ENCODE measurements at regions not wholly inside any gene's neighbourhood (a gene's known extent, or its start where the extent isn't known, plus 50 kb on each side); places are given as distances from the start of the nearest gene placed in this dataset.

DNA sequence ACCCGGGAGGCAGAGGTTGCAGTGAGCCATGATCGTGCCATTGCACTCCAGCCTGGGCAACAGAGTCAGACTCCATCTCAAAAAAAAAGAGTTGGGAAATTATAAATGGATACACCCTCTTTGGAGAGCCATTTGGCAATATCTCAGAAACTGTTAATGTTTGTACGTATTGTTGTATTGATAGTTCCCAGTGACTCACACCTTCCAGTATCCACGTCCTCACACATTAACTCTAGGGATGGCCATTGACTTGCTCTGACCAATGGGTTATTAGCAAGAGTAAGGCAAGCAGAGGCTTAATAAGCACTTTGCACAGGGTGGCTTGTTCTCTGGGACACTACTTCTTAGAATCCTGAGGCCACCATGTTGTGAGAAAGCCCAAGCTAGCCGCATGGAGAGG lies 107.6 kb upstream of the LHX1 start:
- H3K27me3 ChIP-seq (ENCODE audit: insufficient read depth, low read length), result peaks cover 55% of the 10 kb centered on the region
- no peak overlapping the region for H3K4me3 ChIP-seq (ENCODE audit: low read depth, low read length)
- H3K27ac ChIP-seq (ENCODE audit: low read depth, low read length), result no peak overlapping the region
- H3K79me2 ChIP-seq (ENCODE audit: control insufficient read depth, insufficient read depth, low read length, unreplicated experiment), result no peaks in the 10 kb centered on the region
- H3K36me3 ChIP-seq (ENCODE audit: insufficient read depth, low read length), result no peaks in the 10 kb centered on the region
- H3K4me1 ChIP-seq (ENCODE audit: control insufficient read depth, insufficient read depth, low read length, unreplicated experiment), result no peaks in the 10 kb centered on the region
- no peak overlapping the region for H2AFZ ChIP-seq (ENCODE audit: low read length, unreplicated experiment)

DNA sequence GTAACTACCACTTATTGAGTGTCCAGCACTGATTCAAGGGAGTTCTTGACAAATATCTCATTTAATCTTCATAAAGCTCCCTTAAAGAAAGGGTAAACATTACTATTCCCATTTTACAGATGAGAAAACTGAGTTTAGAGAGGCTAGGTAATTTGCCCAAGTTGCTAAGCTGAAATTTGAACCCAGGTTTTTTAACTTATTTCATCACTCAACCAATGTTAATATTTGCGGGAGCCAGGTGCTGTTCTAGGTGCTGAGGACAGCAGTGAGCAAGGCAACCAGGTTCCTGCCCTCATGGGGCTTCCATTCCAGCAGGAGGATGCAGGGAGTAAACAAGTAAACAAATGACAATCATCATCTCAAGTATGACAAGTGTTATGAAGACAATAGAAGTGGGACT lies 104.0 kb upstream of the LHX1 start:
- no peaks in the 10 kb centered on the region for H3K79me2 ChIP-seq (ENCODE audit: control insufficient read depth, insufficient read depth, low read length, unreplicated experiment)
- H3K4me3 ChIP-seq (ENCODE audit: low read depth, low read length), result no peak overlapping the region
- H3K27me3 ChIP-seq (ENCODE audit: insufficient read depth, low read length), result peaks cover 34% of the 10 kb centered on the region
- no peak overlapping the region for H2AFZ ChIP-seq (ENCODE audit: low read length, unreplicated experiment)
- no peak overlapping the region for H3K27ac ChIP-seq (ENCODE audit: low read depth, low read length)
- H3K4me1 ChIP-seq (ENCODE audit: control insufficient read depth, insufficient read depth, low read length, unreplicated experiment), result no peaks in the 10 kb centered on the region
- H3K36me3 ChIP-seq (ENCODE audit: insufficient read depth, low read length), result no peaks in the 10 kb centered on the region

DNA sequence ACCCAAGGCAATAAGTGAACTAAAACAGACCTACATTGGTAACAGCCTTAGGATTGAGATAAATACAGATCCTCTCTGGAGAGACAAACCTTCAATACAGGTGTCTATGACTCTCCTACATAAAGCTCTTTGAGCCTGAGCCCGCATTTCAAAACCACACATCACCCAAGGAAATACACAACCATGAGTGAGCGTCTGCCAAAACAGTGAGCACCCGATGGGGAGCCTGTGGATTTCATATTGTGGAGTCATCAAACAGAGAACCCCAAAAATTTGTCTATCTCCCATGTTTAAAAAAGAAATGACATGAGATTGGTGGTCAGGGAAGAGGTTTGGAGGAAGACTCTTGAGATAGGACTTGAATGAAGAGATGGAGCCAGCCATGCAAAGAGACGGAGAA lies 102.2 kb upstream of the LHX1 start:
- no peak overlapping the region for H3K4me3 ChIP-seq (ENCODE audit: low read depth, low read length)
- H2AFZ ChIP-seq (ENCODE audit: low read length, unreplicated experiment), result no peak overlapping the region
- no peak overlapping the region for H3K27ac ChIP-seq (ENCODE audit: low read depth, low read length)
- H3K27me3 ChIP-seq (ENCODE audit: insufficient read depth, low read length), result peaks cover 21% of the 10 kb centered on the region
- no peaks in the 10 kb centered on the region for H3K4me1 ChIP-seq (ENCODE audit: control insufficient read depth, insufficient read depth, low read length, unreplicated experiment)
- no peaks in the 10 kb centered on the region for H3K36me3 ChIP-seq (ENCODE audit: insufficient read depth, low read length)
- H3K79me2 ChIP-seq (ENCODE audit: control insufficient read depth, insufficient read depth, low read length, unreplicated experiment), result no peaks in the 10 kb centered on the region

DNA sequence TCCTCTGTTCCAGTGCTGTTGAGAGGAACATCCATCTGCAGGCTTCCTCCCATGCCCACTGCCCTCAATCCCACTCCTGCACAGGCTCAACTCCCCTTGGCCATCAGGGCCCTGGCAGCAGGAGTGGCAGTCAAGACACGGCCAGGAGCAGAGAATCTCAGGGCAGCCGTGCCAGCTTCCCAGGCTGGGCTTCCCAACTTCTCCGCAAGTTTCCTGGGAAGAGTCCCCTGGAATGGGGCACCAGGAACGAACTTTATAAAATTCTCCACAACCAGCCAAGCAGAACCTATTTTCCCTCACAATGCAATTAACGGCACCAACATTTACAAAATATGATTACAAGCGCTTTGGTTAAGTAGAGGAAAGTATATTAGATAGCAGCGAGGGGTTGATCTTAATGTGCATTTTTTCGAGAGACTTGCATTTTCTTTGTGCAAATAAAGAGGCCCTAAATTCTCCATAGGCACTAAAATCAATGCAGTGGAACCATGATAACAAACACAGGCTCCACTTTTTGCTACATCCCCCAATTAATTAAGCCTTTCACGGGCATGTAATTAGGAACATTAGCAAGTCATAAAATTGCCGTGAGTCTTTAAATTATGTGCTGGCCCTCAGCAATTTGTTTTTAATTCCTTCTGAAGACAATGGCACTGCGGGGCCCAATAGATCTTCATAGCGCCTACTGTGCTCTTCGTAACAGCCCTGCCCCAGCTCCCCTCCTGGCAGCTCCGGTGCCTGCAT lies 99.9 kb upstream of the LHX1 start:
- H3K79me2 ChIP-seq (ENCODE audit: control insufficient read depth, insufficient read depth, low read length, unreplicated experiment), result no peaks in the 10 kb centered on the region
- H3K27me3 ChIP-seq (ENCODE audit: insufficient read depth, low read length), result peaks cover 28% of the 10 kb centered on the region
- H3K27ac ChIP-seq (ENCODE audit: low read depth, low read length), result no peak overlapping the region
- no peak overlapping the region for H2AFZ ChIP-seq (ENCODE audit: low read length, unreplicated experiment)
- no peaks in the 10 kb centered on the region for H3K36me3 ChIP-seq (ENCODE audit: insufficient read depth, low read length)
- H3K4me1 ChIP-seq (ENCODE audit: control insufficient read depth, insufficient read depth, low read length, unreplicated experiment), result no peaks in the 10 kb centered on the region
- H3K4me3 ChIP-seq (ENCODE audit: low read depth, low read length), result no peak overlapping the region

DNA sequence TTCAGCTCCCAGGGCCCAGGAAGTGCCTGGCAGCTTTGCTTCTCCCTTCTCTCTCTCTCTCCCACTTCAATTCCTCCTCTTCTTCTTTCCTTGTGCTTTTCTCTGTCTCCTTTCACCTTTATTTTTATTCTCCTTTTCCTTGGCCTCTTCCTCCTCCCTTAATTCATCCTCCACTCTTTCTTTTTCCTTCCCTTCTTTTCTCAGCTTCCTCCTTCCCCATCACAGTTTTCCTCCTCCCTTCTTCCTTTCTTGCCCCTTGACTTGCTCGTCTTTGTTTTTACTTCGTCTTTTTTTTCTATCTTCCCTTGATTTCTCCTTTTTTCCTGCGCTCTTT lies 99.4 kb upstream of the LHX1 start:
- Histone ChIP-seq H2AFZ (ENCODE audit: low read length, unreplicated experiment) (no peak overlapping the region), H3K36me3 (ENCODE audit: insufficient read depth, low read length) (no peaks in the 10 kb centered on the region), H3K27me3 (ENCODE audit: insufficient read depth, low read length) (peaks cover 30% of the 10 kb centered on the region), H3K79me2 (ENCODE audit: control insufficient read depth, insufficient read depth, low read length, unreplicated experiment) (no peaks in the 10 kb centered on the region), H3K27ac (ENCODE audit: low read depth, low read length) (no peak overlapping the region), H3K4me3 (ENCODE audit: low read depth, low read length) (no peak overlapping the region), H3K4me1 (ENCODE audit: control insufficient read depth, insufficient read depth, low read length, unreplicated experiment) (no peaks in the 10 kb centered on the region)

DNA sequence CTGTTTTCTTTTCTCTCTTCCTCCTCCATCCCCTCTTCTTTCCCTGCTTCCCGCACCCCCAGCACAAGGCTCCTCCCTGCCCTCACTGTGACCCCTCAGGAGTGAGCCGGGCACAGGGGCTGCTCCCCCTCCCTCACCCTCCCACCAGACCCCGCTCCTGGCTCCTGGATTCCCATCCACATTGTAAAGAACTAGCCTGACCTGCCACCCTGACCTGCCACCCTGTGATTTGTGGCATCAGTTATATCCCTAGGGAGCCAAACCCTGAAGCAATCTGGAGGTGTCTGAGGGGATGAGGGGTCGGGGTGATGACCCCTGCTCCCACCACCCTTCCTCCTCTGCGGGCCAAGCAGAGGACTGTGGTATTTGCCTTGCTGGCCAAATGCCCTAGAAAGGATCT lies 98.0 kb upstream of the LHX1 start:
- H3K79me2 ChIP-seq (ENCODE audit: control insufficient read depth, insufficient read depth, low read length, unreplicated experiment), result no peaks in the 10 kb centered on the region
- H3K4me3 ChIP-seq (ENCODE audit: low read depth, low read length), result no peak overlapping the region
- H3K4me1 ChIP-seq (ENCODE audit: control insufficient read depth, insufficient read depth, low read length, unreplicated experiment), result no peaks in the 10 kb centered on the region
- peaks cover 37% of the 10 kb centered on the region for H3K27me3 ChIP-seq (ENCODE audit: insufficient read depth, low read length)
- H2AFZ ChIP-seq (ENCODE audit: low read length, unreplicated experiment), result no peak overlapping the region
- no peaks in the 10 kb centered on the region for H3K36me3 ChIP-seq (ENCODE audit: insufficient read depth, low read length)
- no peak overlapping the region for H3K27ac ChIP-seq (ENCODE audit: low read depth, low read length)

DNA sequence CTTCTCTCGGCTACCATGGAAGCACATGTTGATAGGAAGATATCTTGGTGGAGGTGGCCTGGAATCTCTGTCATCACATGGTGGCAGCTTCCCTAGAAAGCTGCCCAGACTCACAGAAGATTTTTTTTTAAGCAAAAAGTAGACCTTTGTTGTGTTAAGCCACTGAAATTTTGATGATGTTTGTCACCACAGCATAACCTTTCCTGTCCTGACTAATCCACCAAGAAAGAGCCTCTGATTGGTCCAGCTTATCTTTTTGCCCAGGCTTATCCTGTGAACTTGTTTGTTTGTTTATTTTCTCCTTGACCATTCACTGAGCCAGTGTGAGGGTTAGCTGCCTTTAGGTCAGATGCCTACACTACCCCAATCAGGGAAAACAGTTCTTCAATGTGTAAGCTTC lies 96.5 kb upstream of the LHX1 start:
- Histone ChIP-seq H3K79me2 (ENCODE audit: control insufficient read depth, insufficient read depth, low read length, unreplicated experiment) (no peaks in the 10 kb centered on the region), H3K4me1 (ENCODE audit: control insufficient read depth, insufficient read depth, low read length, unreplicated experiment) (no peaks in the 10 kb centered on the region), H3K36me3 (ENCODE audit: insufficient read depth, low read length) (no peaks in the 10 kb centered on the region), H2AFZ (ENCODE audit: low read length, unreplicated experiment) (no peak overlapping the region), H3K27me3 (ENCODE audit: insufficient read depth, low read length) (peaks cover 39% of the 10 kb centered on the region), H3K4me3 (ENCODE audit: low read depth, low read length) (no peak overlapping the region), H3K27ac (ENCODE audit: low read depth, low read length) (no peak overlapping the region)

DNA sequence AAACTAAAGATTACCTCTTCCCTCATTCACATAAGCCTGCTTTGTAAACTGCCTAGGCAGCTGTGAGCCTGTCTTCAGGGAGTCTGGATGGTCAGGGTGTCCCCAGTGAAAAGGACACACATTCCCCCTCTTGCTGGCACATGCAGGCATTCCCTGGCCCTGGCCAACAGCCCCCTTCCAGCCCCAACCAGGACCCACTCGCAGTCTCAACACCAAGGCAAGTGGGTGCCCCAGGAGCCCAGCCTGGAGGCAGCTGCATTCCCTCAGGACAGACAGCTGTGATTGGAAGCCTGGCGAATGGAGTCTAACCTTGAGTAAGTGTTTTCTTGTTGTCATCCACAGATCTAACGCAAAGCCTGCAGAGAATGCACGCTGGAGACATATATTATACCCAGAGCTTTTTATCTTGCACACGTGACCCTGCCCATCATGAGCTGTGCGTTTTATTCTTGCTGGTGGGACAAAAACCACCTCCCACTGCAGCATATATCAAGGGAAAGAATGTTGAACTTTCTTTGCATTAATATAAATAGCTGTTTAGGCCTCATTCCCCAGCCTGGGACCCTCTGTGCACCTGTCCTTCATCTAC lies 95.0 kb upstream of the LHX1 start:
- Histone ChIP-seq H3K36me3 (ENCODE audit: insufficient read depth, low read length) (no peaks in the 10 kb centered on the region), H3K4me3 (ENCODE audit: low read depth, low read length) (no peak overlapping the region), H3K79me2 (ENCODE audit: control insufficient read depth, insufficient read depth, low read length, unreplicated experiment) (no peaks in the 10 kb centered on the region), H2AFZ (ENCODE audit: low read length, unreplicated experiment) (no peak overlapping the region), H3K27me3 (ENCODE audit: insufficient read depth, low read length) (peaks cover 34% of the 10 kb centered on the region), H3K4me1 (ENCODE audit: control insufficient read depth, insufficient read depth, low read length, unreplicated experiment) (peaks cover 1% of the 10 kb centered on the region), H3K27ac (ENCODE audit: low read depth, low read length) (no peak overlapping the region)

DNA sequence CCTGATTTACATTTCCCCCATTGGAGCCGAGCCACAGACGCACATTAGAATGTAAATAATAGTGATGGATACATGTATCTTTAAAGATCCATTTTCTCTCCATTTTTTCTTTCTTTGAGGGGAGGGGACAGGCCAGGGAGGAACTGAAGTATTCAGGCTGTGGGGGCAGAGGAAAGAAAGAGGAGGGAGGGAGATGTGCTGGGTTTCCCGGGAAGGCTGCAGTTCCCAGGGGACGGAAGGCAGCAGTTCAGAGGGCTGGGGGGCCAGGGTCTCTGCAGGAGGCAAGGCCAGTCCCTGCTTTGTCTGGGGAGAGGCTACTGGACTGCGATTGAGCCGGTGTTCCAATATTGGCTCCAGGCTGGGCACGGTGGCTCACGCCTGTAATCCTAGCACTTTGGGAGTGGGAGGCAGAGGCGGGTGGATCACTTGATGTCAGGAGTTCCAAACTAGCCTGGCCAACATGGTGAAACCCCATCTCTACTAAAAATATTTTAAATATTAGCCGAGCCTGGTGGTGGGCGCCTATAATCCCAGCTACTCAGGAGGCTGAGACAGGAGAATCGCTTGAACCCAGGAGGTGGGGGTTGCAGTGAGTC lies 94.2 kb upstream of the LHX1 start:
- no peak overlapping the region for H3K4me3 ChIP-seq (ENCODE audit: low read depth, low read length)
- H2AFZ ChIP-seq (ENCODE audit: low read length, unreplicated experiment), result no peak overlapping the region
- H3K36me3 ChIP-seq (ENCODE audit: insufficient read depth, low read length), result no peaks in the 10 kb centered on the region
- peaks cover 3% of the 10 kb centered on the region for H3K4me1 ChIP-seq (ENCODE audit: control insufficient read depth, insufficient read depth, low read length, unreplicated experiment)
- H3K27ac ChIP-seq (ENCODE audit: low read depth, low read length), result no peak overlapping the region
- peaks cover 29% of the 10 kb centered on the region for H3K27me3 ChIP-seq (ENCODE audit: insufficient read depth, low read length)
- no peaks in the 10 kb centered on the region for H3K79me2 ChIP-seq (ENCODE audit: control insufficient read depth, insufficient read depth, low read length, unreplicated experiment)

DNA sequence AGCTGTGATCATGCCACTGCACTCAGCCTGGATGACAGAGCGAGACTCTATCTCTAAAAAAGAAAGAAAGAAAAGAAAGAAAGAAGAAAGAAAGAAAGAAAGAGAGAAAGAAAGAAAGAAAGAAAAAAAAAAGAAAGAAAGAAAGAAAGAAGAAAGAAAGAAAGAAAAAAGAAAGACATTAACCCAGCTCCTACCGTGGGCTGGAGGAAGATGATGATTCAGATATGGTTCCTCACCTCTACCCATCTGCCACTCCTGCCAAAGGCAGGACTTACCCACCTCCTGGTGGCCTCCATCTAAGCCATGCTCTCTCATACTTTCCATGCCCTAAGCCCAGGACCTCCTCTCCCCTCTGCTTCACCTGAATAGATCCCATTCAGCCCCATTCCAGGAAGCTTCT lies 93.3 kb upstream of the LHX1 start:
- peaks cover 3% of the 10 kb centered on the region for H3K4me1 ChIP-seq (ENCODE audit: control insufficient read depth, insufficient read depth, low read length, unreplicated experiment)
- no peak overlapping the region for H3K4me3 ChIP-seq (ENCODE audit: low read depth, low read length)
- H2AFZ ChIP-seq (ENCODE audit: low read length, unreplicated experiment), result no peak overlapping the region
- H3K36me3 ChIP-seq (ENCODE audit: insufficient read depth, low read length), result no peaks in the 10 kb centered on the region
- no peak overlapping the region for H3K27ac ChIP-seq (ENCODE audit: low read depth, low read length)
- H3K27me3 ChIP-seq (ENCODE audit: insufficient read depth, low read length), result peaks cover 29% of the 10 kb centered on the region
- no peaks in the 10 kb centered on the region for H3K79me2 ChIP-seq (ENCODE audit: control insufficient read depth, insufficient read depth, low read length, unreplicated experiment)

DNA sequence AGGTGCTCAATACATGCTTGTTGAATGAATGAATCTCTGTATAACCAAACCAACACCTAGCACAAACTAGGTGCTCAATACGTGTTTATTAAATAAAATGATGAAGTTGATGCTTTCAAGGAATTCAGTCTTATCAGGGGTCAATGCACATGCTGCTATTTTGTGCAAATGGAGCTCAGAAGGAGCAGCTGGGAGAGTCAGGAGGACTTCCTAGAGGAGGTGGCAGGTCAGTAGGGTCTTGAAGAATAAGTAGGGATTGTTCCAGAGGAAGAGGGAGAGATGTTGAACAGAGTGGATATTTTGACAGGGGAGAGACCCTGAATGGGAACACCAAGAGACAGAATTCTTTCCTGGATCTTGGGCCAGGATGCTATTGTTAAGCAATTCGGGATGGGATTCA lies 92.7 kb upstream of the LHX1 start:
- H3K27me3 ChIP-seq (ENCODE audit: insufficient read depth, low read length), result peaks cover 29% of the 10 kb centered on the region
- no peak overlapping the region for H2AFZ ChIP-seq (ENCODE audit: low read length, unreplicated experiment)
- H3K27ac ChIP-seq (ENCODE audit: low read depth, low read length), result no peak overlapping the region
- H3K79me2 ChIP-seq (ENCODE audit: control insufficient read depth, insufficient read depth, low read length, unreplicated experiment), result no peaks in the 10 kb centered on the region
- peaks cover 6% of the 10 kb centered on the region for H3K4me1 ChIP-seq (ENCODE audit: control insufficient read depth, insufficient read depth, low read length, unreplicated experiment)
- H3K36me3 ChIP-seq (ENCODE audit: insufficient read depth, low read length), result no peaks in the 10 kb centered on the region
- no peak overlapping the region for H3K4me3 ChIP-seq (ENCODE audit: low read depth, low read length)
